Esophagus muscularis mucosa (tissue), 4 donors: ENCODE measurements at regions not wholly inside any gene's neighbourhood (a gene's known extent, or its start where the extent isn't known, plus 50 kb on each side); places are given as distances from the start of the nearest gene placed in this dataset.

Experiments
- DNase-seq: peaks from one replicate; pipeline ENCODE4 v3.0.0-alpha.2; 2017; ENCODE audit errors: extremely low spot score
- H3K27ac ChIP-seq, 4 donors: fragments of 200-600 bp; sonication (generic); replicated peaks in 1 of 4; 1 replicate in 3 of 4; 2 replicates in 1 of 4; pipeline ENCODE4 v1.5.1; 2016 to 2019; ENCODE audit warnings: mild to moderate bottlenecking in 1 of 4
- H3K27me3 ChIP-seq, 4 donors: fragments of 200-600 bp; sonication (generic); one replicate each; pipeline versions ENCODE4 v1.5.1 to v1.6.0; 2016 to 2019
- H3K36me3 ChIP-seq, 4 donors: fragments of 200-600 bp; sonication (generic); one replicate each; pipeline ENCODE4 v1.5.1; 2016 to 2019
- H3K4me1 ChIP-seq, 4 donors: fragments of 200-600 bp; sonication (generic); one replicate each; pipeline ENCODE4 v1.5.1; 2016 to 2019
- H3K4me3 ChIP-seq, 4 donors: fragments of 200-600 bp; sonication (generic); 1 replicate in 2 of 4; 2 replicates in 2 of 4; pipeline ENCODE4 v1.5.1; 2016 to 2019; ENCODE audit warnings: mild to moderate bottlenecking in 4 of 4, moderate library complexity in 1 of 4
- H3K9me3 ChIP-seq, 4 donors: fragments of 200-600 bp; sonication (generic); 1 replicate in 3 of 4; 2 replicates in 1 of 4; pipeline ENCODE4 v1.5.1; 2016 to 2019
- EP300 ChIP-seq: sonication (generic); formaldehyde crosslinking; IDR thresholded peaks from one replicate; pipeline ENCODE4 v1.6.1; 2017; ENCODE audit warnings: antibody characterized with exemption
- POLR2A ChIP-seq: fragments of 450-650 bp; IDR thresholded peaks from one replicate; pipeline ENCODE4 v1.6.1; 2017; ENCODE audit warnings: antibody characterized with exemption, moderate library complexity, mild to moderate bottlenecking, low read depth
- POLR2AphosphoS5 ChIP-seq, 2 donors: sonication (generic); formaldehyde crosslinking; IDR thresholded peaks; one replicate each; pipeline ENCODE4 v1.6.1; 2017; ENCODE audit warnings: antibody characterized with exemption in 2 of 2
- WGBS: methylation state at CpG from one replicate; pipeline ENCODE4 v1.1.5; 2018; 5-methylcytosine and 5-hydroxymethylcytosine counted together
- intact Hi-C: fragments of 100-400 bp; cut with DNase I; formaldehyde crosslinking; loops from one replicate; pipeline ENCODE4 v1.15.1; 2023
- TF ChIP-seq, protein P1 (sequence below), 3 experiments: fragments of 200-600 bp in 2 of 3; fragments of 450-650 bp in 1 of 3; sonication (generic) in 2 of 3; IDR thresholded peaks; one replicate each; pipeline ENCODE4 v1.5.1; 2017 to 2019; ENCODE audit warnings: antibody characterized with exemption in 3 of 3, mild to moderate bottlenecking in 2 of 3, moderate library complexity in 1 of 3

DNA sequence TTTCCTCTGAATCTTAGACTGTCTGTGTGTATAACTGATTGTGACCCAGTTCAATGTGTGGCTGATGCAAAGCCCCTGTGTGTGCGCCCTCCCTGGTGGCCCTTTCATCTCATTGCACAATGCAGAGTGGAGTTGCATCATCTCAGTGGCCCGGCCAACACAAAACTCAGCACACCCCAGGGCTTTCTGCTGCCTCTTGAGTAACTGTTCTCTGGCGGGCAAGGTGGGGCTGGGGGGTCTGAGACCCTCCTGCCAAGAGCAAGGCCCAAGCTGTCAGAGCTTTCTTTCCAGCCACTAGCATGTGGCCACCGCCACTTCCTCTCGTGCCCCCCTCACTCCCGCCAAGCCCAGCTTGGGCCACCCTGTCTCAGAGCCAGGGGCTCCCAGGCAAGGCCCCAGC is 80.7 kb upstream of the ALDH1L1 start:
- H3K27ac ChIP-seq, result peak overlapping the region; percentile 51 to 75 (median 70)
- peak; percentile 96 for DNase-seq
- 72% methylated on average over 4 of the region's 6 CpGs for WGBS
- intact Hi-C loops, result no loop called here
- no peak overlapping the region for H3K4me3 ChIP-seq
- H3K4me1 ChIP-seq, result peaks cover 11 to 44% (median 40%) of the 10 kb centered on the region in 4 donors
- TF ChIP-seq POLR2A (no peak), EP300 (no peak), POLR2AphosphoS5 (IDR thresholded peaks at IDR 0.05) (peak; percentile 80 to 84)
- TF ChIP-seq, protein P1, sequence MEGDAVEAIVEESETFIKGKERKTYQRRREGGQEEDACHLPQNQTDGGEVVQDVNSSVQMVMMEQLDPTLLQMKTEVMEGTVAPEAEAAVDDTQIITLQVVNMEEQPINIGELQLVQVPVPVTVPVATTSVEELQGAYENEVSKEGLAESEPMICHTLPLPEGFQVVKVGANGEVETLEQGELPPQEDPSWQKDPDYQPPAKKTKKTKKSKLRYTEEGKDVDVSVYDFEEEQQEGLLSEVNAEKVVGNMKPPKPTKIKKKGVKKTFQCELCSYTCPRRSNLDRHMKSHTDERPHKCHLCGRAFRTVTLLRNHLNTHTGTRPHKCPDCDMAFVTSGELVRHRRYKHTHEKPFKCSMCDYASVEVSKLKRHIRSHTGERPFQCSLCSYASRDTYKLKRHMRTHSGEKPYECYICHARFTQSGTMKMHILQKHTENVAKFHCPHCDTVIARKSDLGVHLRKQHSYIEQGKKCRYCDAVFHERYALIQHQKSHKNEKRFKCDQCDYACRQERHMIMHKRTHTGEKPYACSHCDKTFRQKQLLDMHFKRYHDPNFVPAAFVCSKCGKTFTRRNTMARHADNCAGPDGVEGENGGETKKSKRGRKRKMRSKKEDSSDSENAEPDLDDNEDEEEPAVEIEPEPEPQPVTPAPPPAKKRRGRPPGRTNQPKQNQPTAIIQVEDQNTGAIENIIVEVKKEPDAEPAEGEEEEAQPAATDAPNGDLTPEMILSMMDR (IDR thresholded peaks at IDR 0.05), result peak in 1 of 3 experiments; percentile 6
- H3K27me3 ChIP-seq, result no peaks in the 10 kb centered on the region
- no peaks in the 10 kb centered on the region for H3K36me3 ChIP-seq
- no peaks in the 10 kb centered on the region for H3K9me3 ChIP-seq

DNA sequence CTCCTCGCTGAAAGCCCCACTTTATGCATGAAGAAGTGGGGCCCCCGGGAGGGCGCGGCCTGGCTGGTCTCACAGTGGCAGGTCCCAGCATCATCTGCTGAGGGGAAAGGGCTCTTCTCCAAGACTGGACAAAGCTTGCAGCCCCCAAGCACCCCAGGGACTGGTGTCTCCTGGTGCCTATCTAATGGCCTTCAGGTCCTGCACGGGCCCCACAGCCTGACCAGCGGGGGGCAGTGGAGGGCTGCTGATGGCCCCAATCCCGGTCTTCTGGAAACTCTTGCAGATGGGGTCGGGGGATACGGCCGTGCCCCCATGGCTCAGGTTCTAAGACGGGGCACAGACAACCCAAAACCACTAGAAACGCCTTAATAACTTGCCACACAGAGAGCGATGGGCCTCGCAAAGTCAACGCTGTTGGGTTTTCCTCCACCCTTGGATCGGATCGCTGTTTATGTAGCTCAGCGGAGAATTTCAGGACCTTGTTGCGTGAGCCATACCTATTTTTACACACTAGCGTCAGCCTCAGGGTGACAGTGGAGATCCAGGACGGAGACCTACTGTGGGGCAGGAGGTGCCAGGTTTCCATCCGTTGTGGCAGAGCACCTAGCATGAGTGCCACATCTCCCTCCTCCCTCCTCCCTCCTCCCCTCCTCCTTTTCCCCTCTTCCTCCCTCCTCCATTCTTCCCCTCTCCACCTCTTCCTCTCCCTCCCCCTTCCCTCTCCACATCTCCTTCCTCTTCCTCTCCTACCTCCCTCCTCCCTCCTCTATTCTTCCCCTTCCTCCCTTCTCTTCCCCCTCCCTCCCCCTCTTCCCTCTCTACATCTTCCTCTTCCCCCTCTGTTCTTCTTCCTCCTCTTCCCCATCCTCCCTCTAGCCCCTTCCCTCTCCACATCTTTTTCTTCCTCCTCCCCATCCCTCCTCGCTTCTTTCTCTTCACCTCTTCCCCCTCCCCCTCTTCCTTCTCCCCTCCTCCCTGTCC is 79.3 kb upstream of the ALDH1L1 start:
- DNase-seq, result peak; percentile 92
- intact Hi-C loops, result loop anchor here (2.0 kb wide), 1 partner anchor 131 kb away; no protein-coding TSS in a partner anchor
- H3K27ac ChIP-seq, result peak overlapping the region; percentile 52 to 75 (median 64)
- no peaks in the 10 kb centered on the region for H3K27me3 ChIP-seq
- peak; percentile 66 for TF ChIP-seq POLR2AphosphoS5 (IDR thresholded peaks at IDR 0.05)
- peak; percentile 42 for TF ChIP-seq EP300
- TF ChIP-seq, protein P1 (IDR thresholded peaks at IDR 0.05), result peak; percentile 78 to 90 (median 88)
- no peak for TF ChIP-seq POLR2A
- peaks cover 11 to 30% (median 26%) of the 10 kb centered on the region in 4 donors for H3K4me1 ChIP-seq
- peak overlapping the region; percentile 27 to 49 (median 36) for H3K4me3 ChIP-seq
- no peaks in the 10 kb centered on the region for H3K36me3 ChIP-seq
- no peaks in the 10 kb centered on the region for H3K9me3 ChIP-seq
- 74% methylated on average over 17 of the region's 23 CpGs for WGBS

DNA sequence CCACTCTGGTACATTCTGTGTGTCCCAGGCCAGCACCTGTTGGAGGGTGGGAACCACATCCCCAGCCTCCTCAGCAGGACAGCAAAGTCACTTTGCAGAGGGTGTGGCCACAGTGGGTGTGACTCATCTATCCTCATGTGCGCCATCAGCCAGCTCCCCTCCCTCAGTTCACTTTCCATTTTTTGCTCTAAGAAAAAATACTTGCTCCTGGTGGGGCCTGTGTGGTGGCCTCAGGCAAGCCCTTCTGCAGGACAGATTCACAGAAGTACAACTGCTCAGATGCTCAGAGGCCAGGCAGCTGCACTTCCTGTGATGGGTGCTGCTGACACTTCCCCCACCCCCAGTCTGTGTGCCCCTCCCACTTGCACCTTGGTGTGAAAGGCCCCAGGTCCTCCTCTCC is 78.3 kb upstream of the ALDH1L1 start:
- WGBS, result 67% methylated on average over 1 of the region's 1 CpG
- peak; percentile 82 for DNase-seq
- Histone ChIP-seq H3K27me3 (no peaks in the 10 kb centered on the region), H3K9me3 (no peaks in the 10 kb centered on the region), H3K36me3 (no peaks in the 10 kb centered on the region), H3K4me1 (peaks cover 11 to 23% (median 22%) of the 10 kb centered on the region in 4 donors), H3K4me3 (no peak overlapping the region), H3K27ac (no peak overlapping the region)
- TF ChIP-seq POLR2A, result no peak
- no peak for TF ChIP-seq POLR2AphosphoS5 (IDR thresholded peaks at IDR 0.05)
- TF ChIP-seq EP300, result no peak
- TF ChIP-seq, protein P1 (IDR thresholded peaks at IDR 0.05), result no peak
- intact Hi-C loops, result loop anchor here (2.0 kb wide), 1 partner anchor 132 kb away; no protein-coding TSS in a partner anchor

DNA sequence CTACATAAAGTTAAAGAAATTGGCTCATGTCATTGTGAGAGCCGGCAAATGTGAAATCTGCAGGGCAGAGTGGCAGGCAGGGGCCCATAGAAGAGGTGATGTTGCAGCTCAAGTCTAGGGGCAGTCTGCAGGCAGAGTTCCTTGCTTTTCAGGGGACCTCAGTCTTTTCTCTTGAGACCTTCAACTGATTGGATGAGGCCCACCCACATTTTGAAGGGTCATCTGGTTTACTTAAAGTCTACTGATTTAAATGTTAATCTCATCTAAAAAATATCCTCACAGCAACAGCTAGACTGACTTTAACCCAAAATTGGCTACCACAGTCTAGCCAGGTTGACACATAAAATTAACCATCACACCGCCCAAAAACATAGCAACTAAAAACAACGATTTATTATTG is 77.6 kb upstream of the ALDH1L1 start:
- WGBS, result 97% methylated on average over 3 of the region's 3 CpGs
- DNase-seq, result no peak
- intact Hi-C loops, result loop anchor here (2.0 kb wide), 1 partner anchor 133 kb away; no protein-coding TSS in a partner anchor
- no peaks in the 10 kb centered on the region for H3K36me3 ChIP-seq
- H3K4me1 ChIP-seq, result peaks cover 11 to 23% (median 22%) of the 10 kb centered on the region in 4 donors
- no peaks in the 10 kb centered on the region for H3K27me3 ChIP-seq
- H3K4me3 ChIP-seq, result no peak overlapping the region
- H3K27ac ChIP-seq, result no peak overlapping the region
- H3K9me3 ChIP-seq, result no peaks in the 10 kb centered on the region
- no peak for TF ChIP-seq EP300
- TF ChIP-seq POLR2AphosphoS5 (IDR thresholded peaks at IDR 0.05), result no peak
- TF ChIP-seq, protein P1 (IDR thresholded peaks at IDR 0.05), result no peak
- no peak for TF ChIP-seq POLR2A
